ENCODE measurements at regions not wholly inside any gene's neighbourhood (a gene's known extent, or its start where the extent isn't known, plus 50 kb on each side); places are given as distances from the start of the nearest gene placed in this dataset.

- no peak for TF ChIP-seq CTCF (IDR thresholded peaks at IDR 0.05; ENCODE audit: low read length, missing control alignments)
- no peak overlapping the region for H3K4me3 ChIP-seq (replicated peaks; ENCODE audit: low read depth, low read length)
- no peak for DNase-seq (ENCODE audit: low read depth)
These were observed 290.9 kb downstream of the AACS start for GRCh38 chr12:125356111-125356510.

GRCh38 chr12:125357561-125357960 lies 292.3 kb downstream of the AACS start:
- no peak overlapping the region for H3K4me3 ChIP-seq (replicated peaks; ENCODE audit: low read depth, low read length)
- DNase-seq (ENCODE audit: low read depth) = no peak
- TF ChIP-seq CTCF (IDR thresholded peaks at IDR 0.05; ENCODE audit: low read length, missing control alignments) = no peak

GRCh38 chr12:125360540-125360939 lies 295.3 kb downstream of the AACS start:
- no peak for TF ChIP-seq CTCF (IDR thresholded peaks at IDR 0.05; ENCODE audit: low read length, missing control alignments)
- DNase-seq (ENCODE audit: low read depth) = no peak
- no peak overlapping the region for H3K4me3 ChIP-seq (replicated peaks; ENCODE audit: low read depth, low read length)

- no peak overlapping the region for H3K4me3 ChIP-seq (replicated peaks; ENCODE audit: low read depth, low read length)
- no peak for DNase-seq (ENCODE audit: low read depth)
- no peak for TF ChIP-seq CTCF (IDR thresholded peaks at IDR 0.05; ENCODE audit: low read length, missing control alignments)
These were observed 305.8 kb downstream of the AACS start for GRCh38 chr12:125371033-125371432.

- DNase-seq (ENCODE audit: low read depth) = no peak
- TF ChIP-seq CTCF (IDR thresholded peaks at IDR 0.05; ENCODE audit: low read length, missing control alignments) = no peak
- no peak overlapping the region for H3K4me3 ChIP-seq (replicated peaks; ENCODE audit: low read depth, low read length)
These were observed 306.9 kb downstream of the AACS start for GRCh38 chr12:125372085-125372484.

GRCh38 chr12:125373375-125373774 lies 308.1 kb downstream of the AACS start:
- no peak overlapping the region for H3K4me3 ChIP-seq (replicated peaks; ENCODE audit: low read depth, low read length)
- no peak for DNase-seq (ENCODE audit: low read depth)
- no peak for TF ChIP-seq CTCF (IDR thresholded peaks at IDR 0.05; ENCODE audit: low read length, missing control alignments)

- H3K4me3 ChIP-seq (replicated peaks; ENCODE audit: low read depth, low read length) = no peak overlapping the region
- no peak for TF ChIP-seq CTCF (IDR thresholded peaks at IDR 0.05; ENCODE audit: low read length, missing control alignments)
- DNase-seq (ENCODE audit: low read depth) = no peak
These were observed 311.2 kb downstream of the AACS start for GRCh38 chr12:125376422-125376821.

Measured in fibroblast of pulmonary artery (primary cell).